NT2/D1 (cell line): ENCODE measurements at regions not wholly inside any gene's neighbourhood (a gene's known extent, or its start where the extent isn't known, plus 50 kb on each side); places are given as distances from the start of the nearest gene placed in this dataset.

ENCODE experiments used
- YY1 ChIP-seq: IDR thresholded peaks from 2 replicates; pipeline ENCODE4 v1.6.1; 2011; ENCODE audit not compliant: insufficient read length, insufficient read depth
- ZNF274 ChIP-seq: IDR thresholded peaks from 2 replicates; pipeline ENCODE4 v1.6.1; 2011; ENCODE audit warnings: mild to moderate bottlenecking, low read depth, low read length

- TF ChIP-seq ZNF274 (no peak), YY1 (no peak)
Observed at GRCh38 chr13:76683168-76683567, 203.0 kb downstream of the KCTD12 start.
